Activated T-cell treated with anti-CD3 and anti-CD28 coated beads for 1 hour (primary cell): ENCODE measurements at regions not wholly inside any gene's neighbourhood (a gene's known extent, or its start where the extent isn't known, plus 50 kb on each side); places are given as distances from the start of the nearest gene placed in this dataset.

Experiments
- DNase-seq: peaks from one replicate; pipeline ENCODE4 v3.0.0-alpha.2; 2020; ENCODE audit warnings: low read depth

DNA sequence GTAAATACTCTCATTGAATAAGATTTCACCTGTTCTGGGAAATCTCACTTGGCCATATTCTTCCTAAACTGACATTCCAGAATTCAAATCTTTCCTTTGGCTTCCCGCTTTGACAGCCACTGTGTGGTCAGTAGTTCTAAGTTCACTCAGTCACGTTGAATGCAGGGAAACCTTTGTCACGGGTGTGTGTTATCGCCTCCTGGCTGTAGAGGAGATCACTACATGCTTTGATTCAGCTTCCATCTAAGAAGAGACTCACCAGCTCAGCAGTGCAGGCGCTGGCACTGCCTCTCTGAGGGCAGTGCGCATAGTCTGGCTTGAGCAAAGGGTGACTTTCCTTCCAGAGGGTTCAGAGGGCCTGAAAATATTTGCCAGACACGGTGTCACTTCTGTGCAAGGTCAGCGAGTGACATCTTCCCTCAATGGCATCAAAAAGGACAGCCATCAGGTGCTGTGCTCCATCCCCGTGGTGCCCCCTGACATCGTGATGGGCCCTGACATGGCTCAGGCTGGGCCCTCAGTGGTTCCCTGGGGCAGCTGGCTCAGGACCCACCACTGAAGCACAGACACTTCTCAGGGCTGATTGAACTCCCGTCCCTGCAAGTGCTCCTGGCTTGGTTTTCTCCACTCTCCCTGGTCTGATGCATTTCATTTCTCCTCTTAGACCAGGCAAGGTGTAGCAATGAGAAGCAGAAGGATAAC lies 635.4 kb upstream of the ARGLU1 start:
- DNase-seq = no peak

DNA sequence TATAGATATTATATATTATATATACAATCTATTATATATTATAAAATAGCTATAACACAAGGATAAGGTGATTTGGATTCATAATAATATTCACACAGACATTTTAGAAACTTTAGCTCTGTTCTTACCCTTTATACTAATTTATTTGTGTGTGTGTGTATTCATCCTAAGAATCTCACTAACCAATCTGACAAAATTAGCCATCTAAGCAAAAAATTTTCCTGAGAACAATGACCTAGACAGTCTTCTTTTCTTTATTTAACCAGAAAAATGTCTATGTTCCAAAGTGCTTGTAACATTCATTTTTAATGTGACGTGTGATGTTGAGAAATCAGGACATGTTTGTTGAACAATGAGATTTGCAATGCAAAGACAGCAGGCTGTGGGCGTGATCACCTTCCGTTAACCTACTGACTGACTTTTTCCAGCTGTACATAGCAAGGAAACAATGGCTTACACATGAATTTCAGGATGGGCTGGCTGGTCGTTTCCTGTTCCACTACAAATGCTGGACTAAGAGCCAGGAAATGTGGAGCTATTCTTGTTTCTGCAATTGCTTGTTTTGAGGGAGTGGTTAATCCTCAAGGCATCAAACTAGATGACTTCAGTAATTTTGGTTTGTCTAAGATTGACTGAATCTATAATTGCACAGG lies 634.6 kb upstream of the ARGLU1 start:
- DNase-seq = no peak

DNA sequence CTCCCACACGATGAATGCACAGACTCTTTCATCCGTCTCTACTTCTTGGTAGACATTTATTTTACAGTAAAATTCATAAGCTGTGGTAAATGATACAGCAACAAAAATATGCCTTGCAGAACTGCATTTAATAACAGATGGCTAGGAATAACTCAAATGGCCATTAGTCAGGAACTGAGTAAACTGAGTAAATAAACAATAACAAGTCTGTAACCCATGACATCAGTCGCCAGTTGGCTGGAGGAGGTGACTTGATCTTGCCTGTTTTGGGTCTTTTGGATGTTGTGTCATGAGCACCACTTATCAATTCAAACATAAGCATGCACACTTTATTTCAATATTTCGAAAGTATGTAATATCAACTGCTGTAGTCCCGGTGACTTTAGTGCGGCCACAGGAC lies 632.6 kb upstream of the ARGLU1 start:
- DNase-seq = no peak

DNA sequence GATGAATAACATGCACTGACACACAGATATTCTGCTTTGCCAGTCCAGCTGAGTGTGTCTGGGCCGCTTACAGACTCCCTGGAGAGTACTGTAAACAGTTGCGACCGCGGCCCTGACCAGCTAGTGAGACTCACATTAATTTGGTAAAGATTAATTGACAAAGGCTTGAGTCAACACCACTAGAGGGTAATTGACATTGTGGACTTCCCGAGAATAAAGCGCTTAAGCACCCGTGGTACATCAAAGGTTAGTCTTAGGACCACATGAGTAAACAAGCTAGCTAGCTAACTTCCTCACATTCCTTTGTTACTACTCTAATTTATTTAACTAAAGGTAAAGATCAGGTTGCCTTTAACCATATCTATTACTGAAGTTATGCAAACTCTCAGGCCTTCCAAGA lies 624.4 kb upstream of the ARGLU1 start:
- DNase-seq = no peak

GRCh38 chr13:107190065-107190464 lies 622.1 kb upstream of the ARGLU1 start:
- no peak for DNase-seq

DNA sequence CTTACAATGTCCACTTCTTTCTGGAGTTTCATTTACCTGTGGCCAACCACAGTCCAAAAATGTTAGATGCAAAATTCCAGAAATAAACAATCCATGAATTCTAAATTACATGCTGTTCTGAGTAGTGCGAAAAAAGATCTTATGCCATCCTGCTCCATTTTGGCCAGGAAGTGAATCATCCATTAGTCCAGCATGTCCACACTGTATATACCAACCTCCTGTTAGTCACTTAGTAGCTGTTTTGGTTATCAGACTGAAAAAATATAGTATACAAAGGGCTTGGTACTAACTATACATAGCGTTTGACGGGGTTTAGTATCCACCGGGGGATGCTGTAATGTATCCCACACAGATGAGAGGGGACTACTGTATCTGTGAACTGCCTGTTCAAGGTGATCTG lies 618.0 kb upstream of the ARGLU1 start:
- DNase-seq = no peak

DNA sequence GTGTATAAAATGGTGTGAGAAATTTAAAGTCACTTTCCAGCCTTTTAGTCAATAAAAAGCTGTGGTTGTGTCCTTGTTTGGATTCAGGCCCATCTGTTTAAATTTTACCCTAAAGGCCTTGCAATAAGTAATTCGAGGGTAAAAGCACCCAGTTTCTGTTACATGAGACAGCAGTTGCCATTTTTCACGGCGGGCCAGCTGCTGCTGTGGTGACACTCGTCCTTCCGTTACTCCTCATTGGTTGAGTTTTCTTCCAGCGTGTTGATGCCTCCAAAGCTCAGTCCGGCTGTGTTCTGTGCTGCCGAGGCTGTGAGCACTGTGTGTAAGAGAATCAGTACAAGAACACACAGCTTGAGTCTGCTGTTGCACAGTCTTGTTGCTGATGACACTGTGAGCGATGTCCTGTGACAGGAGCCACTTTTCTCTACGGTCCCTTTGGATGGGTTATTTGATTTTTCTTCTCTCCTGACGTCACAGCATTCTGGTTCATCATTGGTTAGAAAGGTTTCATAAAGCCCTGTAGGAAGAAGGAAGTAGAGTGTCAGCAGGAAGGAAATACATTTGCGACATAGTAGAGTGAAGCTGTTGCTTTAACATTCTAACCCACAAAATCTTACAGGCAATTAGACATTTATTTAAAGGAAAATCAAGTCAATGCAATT lies 602.5 kb upstream of the ARGLU1 start:
- no peak for DNase-seq

GRCh38 chr13:107157271-107157670 lies 589.3 kb upstream of the ARGLU1 start:
- DNase-seq = no peak

- no peak for DNase-seq
Measured at GRCh38 chr13:107144432-107144831, 576.5 kb upstream of the ARGLU1 start.

- DNase-seq = no peak
Measured at GRCh38 chr13:107141767-107142166, 573.8 kb upstream of the ARGLU1 start.

DNA sequence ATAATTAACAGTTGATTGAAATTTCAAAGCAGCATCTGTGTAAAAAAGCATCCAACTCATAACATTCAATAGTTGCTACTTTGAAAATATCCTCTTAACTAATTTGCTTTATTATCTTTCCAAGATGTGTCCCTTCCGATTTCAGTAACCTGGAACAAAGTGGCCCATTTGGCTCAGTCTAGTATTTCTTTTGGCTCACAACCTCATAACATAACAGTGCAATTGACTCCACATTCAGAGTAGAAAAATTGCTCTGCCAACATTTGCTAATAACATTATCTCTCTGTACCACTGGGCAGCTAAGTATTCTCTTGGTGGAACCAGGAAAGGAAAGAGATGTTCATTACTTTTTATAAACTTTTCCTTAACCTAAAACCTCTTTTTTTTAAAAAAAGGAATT lies 571.1 kb upstream of the ARGLU1 start:
- DNase-seq = no peak

DNA sequence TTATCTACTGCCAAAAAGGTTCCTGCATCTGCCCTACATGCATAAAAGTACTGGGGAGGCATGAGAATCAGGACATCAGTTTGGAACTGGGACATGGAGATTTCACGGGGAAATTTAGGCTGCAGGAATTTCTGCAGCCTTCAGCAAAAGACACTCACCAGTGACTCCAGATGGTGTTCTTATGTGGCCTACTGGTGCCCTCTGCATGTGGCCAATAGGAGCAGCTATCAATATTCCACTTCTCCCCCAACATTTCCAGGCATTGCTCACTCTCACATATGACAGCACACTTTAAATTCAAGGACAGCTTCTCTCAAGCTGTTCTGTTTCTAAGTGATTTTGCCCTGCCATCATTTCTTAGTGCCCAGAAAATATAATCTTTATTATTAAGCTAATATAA lies 570.5 kb upstream of the ARGLU1 start:
- no peak for DNase-seq

DNA sequence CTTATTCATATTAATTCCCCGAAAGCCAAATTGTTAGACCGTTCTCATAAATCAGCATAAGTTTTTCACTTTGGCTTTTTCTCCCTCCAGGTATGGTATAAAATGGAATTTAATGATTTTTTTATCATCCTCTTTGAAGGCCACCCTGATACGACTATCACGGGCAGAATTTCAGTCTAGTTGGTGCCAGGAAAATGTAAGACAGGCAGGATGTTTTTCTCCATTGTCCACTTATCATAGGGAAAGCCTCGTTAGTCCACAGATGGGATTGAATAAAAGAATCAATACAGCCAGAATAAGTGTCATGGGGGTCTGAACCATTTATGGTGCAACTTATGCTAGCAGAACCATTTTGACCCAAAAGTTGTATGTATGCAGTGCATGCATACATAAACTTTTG lies 566.0 kb upstream of the ARGLU1 start:
- no peak for DNase-seq

GRCh38 chr13:107130566-107130965 lies 562.6 kb upstream of the ARGLU1 start:
- DNase-seq = no peak

GRCh38 chr13:107124730-107125129 lies 556.8 kb upstream of the ARGLU1 start:
- DNase-seq = no peak

- no peak for DNase-seq
Measured at GRCh38 chr13:107124129-107124718, 556.3 kb upstream of the ARGLU1 start.

- DNase-seq = no peak
Measured at GRCh38 chr13:107121793-107122192, 553.9 kb upstream of the ARGLU1 start.

GRCh38 chr13:107119989-107120881 lies 552.3 kb upstream of the ARGLU1 start:
- no peak for DNase-seq

- DNase-seq = no peak
Measured at GRCh38 chr13:107118506-107118905, 550.6 kb upstream of the ARGLU1 start.

- no peak for DNase-seq
Measured at GRCh38 chr13:107117327-107118012, 549.5 kb upstream of the ARGLU1 start.

DNA sequence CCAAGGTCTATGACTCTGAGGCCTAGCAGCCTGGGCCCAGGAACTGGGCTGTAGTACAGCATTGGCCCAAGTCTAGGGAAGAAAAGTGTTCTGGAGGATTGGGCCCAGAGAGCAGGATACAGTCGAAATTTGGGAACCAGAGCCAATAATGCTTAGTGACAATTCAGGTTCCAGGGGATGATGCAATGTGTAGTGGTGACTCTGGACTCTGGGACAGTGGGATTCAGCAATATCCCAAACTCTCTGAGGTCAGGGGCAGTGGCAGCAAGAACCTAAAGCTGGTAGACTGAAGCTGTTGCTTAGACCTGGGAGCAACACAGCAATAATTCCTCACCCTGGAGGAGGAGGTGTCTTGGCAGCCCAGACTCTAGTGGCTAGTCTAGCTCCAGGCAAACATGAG lies 545.5 kb upstream of the ARGLU1 start:
- DNase-seq = no peak
